ENCODE measurements at regions not wholly inside any gene's neighbourhood (a gene's known extent, or its start where the extent isn't known, plus 50 kb on each side); places are given as distances from the start of the nearest gene placed in this dataset.

DNA sequence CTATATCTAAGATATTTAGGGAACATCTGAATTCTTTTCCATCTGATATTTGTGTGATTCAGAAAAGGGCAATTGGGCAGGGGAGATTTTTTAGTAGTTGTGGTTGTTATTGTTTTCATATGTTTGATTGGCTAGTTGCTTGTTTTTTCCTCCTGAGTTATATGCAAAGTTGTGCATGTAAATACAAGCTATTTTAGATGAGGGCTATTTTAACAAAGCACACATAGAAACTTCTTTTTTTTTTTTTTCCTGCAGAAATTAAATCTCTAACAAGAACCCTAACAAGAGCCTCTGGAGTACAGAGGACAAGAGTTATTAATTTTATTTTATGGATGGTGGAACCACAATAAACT, 559.1 kb downstream of the CETN3 start:
- TF ChIP-seq, protein P1, sequence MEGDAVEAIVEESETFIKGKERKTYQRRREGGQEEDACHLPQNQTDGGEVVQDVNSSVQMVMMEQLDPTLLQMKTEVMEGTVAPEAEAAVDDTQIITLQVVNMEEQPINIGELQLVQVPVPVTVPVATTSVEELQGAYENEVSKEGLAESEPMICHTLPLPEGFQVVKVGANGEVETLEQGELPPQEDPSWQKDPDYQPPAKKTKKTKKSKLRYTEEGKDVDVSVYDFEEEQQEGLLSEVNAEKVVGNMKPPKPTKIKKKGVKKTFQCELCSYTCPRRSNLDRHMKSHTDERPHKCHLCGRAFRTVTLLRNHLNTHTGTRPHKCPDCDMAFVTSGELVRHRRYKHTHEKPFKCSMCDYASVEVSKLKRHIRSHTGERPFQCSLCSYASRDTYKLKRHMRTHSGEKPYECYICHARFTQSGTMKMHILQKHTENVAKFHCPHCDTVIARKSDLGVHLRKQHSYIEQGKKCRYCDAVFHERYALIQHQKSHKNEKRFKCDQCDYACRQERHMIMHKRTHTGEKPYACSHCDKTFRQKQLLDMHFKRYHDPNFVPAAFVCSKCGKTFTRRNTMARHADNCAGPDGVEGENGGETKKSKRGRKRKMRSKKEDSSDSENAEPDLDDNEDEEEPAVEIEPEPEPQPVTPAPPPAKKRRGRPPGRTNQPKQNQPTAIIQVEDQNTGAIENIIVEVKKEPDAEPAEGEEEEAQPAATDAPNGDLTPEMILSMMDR (IDR thresholded peaks at IDR 0.05) = no peak
- no peak for TF ChIP-seq POLR2A (IDR thresholded peaks at IDR 0.05)

Data from stomach (tissue), 4 donors.